ENCODE measurements at regions not wholly inside any gene's neighbourhood (a gene's known extent, or its start where the extent isn't known, plus 50 kb on each side); places are given as distances from the start of the nearest gene placed in this dataset.

DNA sequence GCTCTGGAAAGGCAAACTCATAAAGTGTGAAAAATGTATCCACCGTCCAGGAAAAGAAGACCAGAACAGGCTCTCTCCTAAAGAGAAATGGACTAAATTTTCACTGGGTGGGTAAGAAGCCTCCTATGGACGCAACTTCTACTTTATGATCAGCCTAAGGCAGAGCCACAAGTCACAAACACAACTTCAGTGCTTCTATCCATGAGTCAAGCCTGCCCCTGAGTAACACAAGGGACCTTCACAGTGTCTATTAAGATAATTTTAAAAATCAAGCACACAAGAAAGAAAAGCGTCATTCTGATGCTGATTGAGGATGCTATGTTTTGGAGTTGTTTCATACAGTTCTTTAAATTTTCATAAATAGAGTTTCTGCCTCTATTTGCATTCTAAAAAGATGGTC lies 601.7 kb upstream of the ARID1B start:
- TF ChIP-seq, protein P1, sequence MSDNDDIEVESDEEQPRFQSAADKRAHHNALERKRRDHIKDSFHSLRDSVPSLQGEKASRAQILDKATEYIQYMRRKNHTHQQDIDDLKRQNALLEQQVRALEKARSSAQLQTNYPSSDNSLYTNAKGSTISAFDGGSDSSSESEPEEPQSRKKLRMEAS (IDR thresholded peaks at IDR 0.05; ENCODE audit: low read depth, low read length): no peak
- TF ChIP-seq, protein P2, sequence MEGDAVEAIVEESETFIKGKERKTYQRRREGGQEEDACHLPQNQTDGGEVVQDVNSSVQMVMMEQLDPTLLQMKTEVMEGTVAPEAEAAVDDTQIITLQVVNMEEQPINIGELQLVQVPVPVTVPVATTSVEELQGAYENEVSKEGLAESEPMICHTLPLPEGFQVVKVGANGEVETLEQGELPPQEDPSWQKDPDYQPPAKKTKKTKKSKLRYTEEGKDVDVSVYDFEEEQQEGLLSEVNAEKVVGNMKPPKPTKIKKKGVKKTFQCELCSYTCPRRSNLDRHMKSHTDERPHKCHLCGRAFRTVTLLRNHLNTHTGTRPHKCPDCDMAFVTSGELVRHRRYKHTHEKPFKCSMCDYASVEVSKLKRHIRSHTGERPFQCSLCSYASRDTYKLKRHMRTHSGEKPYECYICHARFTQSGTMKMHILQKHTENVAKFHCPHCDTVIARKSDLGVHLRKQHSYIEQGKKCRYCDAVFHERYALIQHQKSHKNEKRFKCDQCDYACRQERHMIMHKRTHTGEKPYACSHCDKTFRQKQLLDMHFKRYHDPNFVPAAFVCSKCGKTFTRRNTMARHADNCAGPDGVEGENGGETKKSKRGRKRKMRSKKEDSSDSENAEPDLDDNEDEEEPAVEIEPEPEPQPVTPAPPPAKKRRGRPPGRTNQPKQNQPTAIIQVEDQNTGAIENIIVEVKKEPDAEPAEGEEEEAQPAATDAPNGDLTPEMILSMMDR (IDR thresholded peaks at IDR 0.05; ENCODE audit: low read depth, low read length): no peak
- TF ChIP-seq POLR2A (IDR thresholded peaks at IDR 0.05; ENCODE audit: extremely low read depth, insufficient read length) (no peak), MYC (IDR thresholded peaks at IDR 0.05; ENCODE audit: low read depth, low read length) (no peak)
